ENCODE measurements at regions not wholly inside any gene's neighbourhood (a gene's known extent, or its start where the extent isn't known, plus 50 kb on each side); places are given as distances from the start of the nearest gene placed in this dataset.

DNA sequence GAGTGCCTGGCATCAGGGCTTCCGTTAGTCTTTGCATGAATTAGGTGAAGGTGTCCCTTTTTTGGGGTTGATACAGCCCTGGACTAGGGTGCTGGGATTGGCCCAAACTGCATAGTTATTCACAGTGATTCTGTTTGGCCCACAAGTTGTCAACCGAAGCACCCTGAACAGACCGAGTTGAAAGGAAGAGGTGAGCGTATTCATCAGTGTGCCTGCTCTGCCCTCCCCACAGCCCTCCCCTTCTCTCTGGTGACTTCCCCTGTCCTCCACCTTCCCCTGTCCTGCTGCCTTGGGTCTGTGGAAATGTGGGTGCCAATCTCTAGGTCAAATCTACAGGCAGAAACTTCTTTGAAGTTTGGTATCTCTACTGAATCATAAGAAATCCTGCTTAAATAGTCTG is 330.5 kb downstream of the DYSF start:
- Histone ChIP-seq H3K27ac (ENCODE audit: extremely low read length, insufficient read depth, low read length) (no peak overlapping the region), H3K9me3 (ENCODE audit: low read length) (no peaks in the 10 kb centered on the region), H3K79me2 (ENCODE audit: insufficient read depth, low read length) (no peaks in the 10 kb centered on the region), H3K4me2 (ENCODE audit: low read depth, low read length) (no peak overlapping the region), H3K27me3 (ENCODE audit: control insufficient read depth in 1 of 2, insufficient read depth in 2 of 2, low read length in 2 of 2) (peaks cover 0 to 4% of the 10 kb centered on the region in 2 experiments; a peak in 2 of 5 replicates), H3K4me1 (ENCODE audit: insufficient read depth, low read length) (peaks cover 26% of the 10 kb centered on the region), H3K36me3 (replicated peaks in 1 of 2; ENCODE audit: control insufficient read depth in 1 of 2, insufficient read depth in 2 of 2, low read length in 2 of 2) (no peaks in the 10 kb centered on the region), H2AFZ (ENCODE audit: low read length) (no peak overlapping the region), H4K20me1 (ENCODE audit: insufficient read depth, low read length) (no peaks in the 10 kb centered on the region), H3K9ac (ENCODE audit: insufficient read depth, low read depth, low read length) (no peak overlapping the region), H3K4me3 (replicated peaks in 1 of 3; ENCODE audit: insufficient read depth in 1 of 3, low read depth in 2 of 3, low read length in 3 of 3) (no peak overlapping the region)
- intact Hi-C loops (cut with micrococcal nuclease; ENCODE audit: unreplicated experiment): no loop called here
- no peak for FAIRE-seq
- DNase-seq (ENCODE audit: low spot score): no peak
- in situ Hi-C loops (cut with HindIII; ENCODE audit: extremely low pct_ligation_motif_present, low pct_unique_long_range_greater_than_20kb): no loop called here
- WGBS (ENCODE audit: low lambda C conversion rate): 65% methylated on average over 4 of the region's 4 CpGs
- ATAC-seq: no peak
- ChIA-PET POLR2A (no interaction called here), CTCF (ENCODE audit: low intra/inter-chr PET ratio, low total read pairs) (no interaction called here)
- TF ChIP-seq, protein P1, sequence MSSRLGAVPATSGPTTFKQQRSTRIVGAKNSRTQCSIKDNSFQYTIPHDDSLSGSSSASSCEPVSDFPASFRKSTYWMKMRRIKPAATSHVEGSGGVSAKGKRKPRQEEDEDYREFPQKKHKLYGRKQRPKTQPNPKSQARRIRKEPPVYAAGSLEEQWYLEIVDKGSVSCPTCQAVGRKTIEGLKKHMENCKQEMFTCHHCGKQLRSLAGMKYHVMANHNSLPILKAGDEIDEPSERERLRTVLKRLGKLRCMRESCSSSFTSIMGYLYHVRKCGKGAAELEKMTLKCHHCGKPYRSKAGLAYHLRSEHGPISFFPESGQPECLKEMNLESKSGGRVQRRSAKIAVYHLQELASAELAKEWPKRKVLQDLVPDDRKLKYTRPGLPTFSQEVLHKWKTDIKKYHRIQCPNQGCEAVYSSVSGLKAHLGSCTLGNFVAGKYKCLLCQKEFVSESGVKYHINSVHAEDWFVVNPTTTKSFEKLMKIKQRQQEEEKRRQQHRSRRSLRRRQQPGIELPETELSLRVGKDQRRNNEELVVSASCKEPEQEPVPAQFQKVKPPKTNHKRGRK (CRISPR knock-in tag; IDR thresholded peaks at IDR 0.05): no peak
- no peak for TF ChIP-seq ZNF510 (CRISPR knock-in tag; IDR thresholded peaks at IDR 0.05; ENCODE audit: low read depth)
- no peak for TF ChIP-seq ZEB1 (IDR thresholded peaks at IDR 0.05; ENCODE audit: insufficient replicate concordance, low read depth)
- TF ChIP-seq NFRKB (IDR thresholded peaks at IDR 0.05): no peak
- no peak for TF ChIP-seq TRIM24 (CRISPR knock-in tag; IDR thresholded peaks at IDR 0.05)
- TF ChIP-seq ZSCAN30 (CRISPR knock-in tag; IDR thresholded peaks at IDR 0.05): no peak
- no peak for TF ChIP-seq MXI1 (IDR thresholded peaks at IDR 0.05; ENCODE audit: borderline replicate concordance, low read depth, low read length)
- TF ChIP-seq HDAC6 (IDR thresholded peaks at IDR 0.05; ENCODE audit: low read depth, low read length): no peak
- no TSS peak for BruUV-seq (replicated peaks)

DNA sequence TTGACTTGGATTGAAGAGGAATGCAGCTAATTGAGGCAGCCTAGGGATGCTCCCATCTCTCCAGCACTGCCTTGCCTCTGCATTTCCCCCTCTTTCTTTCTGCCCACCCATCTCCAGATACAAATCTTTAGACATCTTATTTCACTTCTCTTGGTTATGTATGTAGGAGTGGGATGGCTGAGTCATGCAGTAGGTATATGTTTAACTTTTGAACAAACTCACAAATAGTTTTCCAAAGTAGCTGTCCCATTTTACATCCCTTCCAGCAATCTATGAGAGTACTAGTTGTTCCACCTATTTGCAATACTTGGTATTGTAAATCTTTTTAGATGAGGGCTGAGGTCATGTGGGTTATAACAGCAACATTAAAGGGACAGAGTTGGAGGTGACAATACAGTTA is 329.9 kb downstream of the DYSF start:
- POLR2A ChIA-PET: no interaction called here
- FAIRE-seq: no peak
- in situ Hi-C loops (cut with HindIII; ENCODE audit: extremely low pct_ligation_motif_present, low pct_unique_long_range_greater_than_20kb): no loop called here
- TF ChIP-seq, protein P2, sequence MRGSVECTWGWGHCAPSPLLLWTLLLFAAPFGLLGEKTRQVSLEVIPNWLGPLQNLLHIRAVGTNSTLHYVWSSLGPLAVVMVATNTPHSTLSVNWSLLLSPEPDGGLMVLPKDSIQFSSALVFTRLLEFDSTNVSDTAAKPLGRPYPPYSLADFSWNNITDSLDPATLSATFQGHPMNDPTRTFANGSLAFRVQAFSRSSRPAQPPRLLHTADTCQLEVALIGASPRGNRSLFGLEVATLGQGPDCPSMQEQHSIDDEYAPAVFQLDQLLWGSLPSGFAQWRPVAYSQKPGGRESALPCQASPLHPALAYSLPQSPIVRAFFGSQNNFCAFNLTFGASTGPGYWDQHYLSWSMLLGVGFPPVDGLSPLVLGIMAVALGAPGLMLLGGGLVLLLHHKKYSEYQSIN (CRISPR knock-in tag; IDR thresholded peaks at IDR 0.05; ENCODE audit: borderline replicate concordance): no peak
- TF ChIP-seq HDAC1 (CRISPR knock-in tag; IDR thresholded peaks at IDR 0.05) (no peak), POLR2AphosphoS2 (IDR thresholded peaks at IDR 0.05; ENCODE audit: low read depth, low read length) (no peak), LRRFIP1 (CRISPR knock-in tag; conservative IDR thresholded peaks at IDR 0.05) (no peak), IRF1 (CRISPR knock-in tag; IDR thresholded peaks at IDR 0.05; ENCODE audit: low read depth) (no peak), ZNF816 (CRISPR knock-in tag; IDR thresholded peaks at IDR 0.05; ENCODE audit: borderline replicate concordance) (no peak), ZBTB38 (CRISPR knock-in tag; IDR thresholded peaks at IDR 0.05) (no peak)

More for the DNA sequence above, 329.9 kb downstream of the DYSF start:
- no peaks in the 10 kb centered on the region for H4K20me1 ChIP-seq (ENCODE audit: insufficient read depth, low read length)
- no peaks in the 10 kb centered on the region for H3K9me3 ChIP-seq (ENCODE audit: low read length)
- H3K4me3 ChIP-seq (replicated peaks in 1 of 3; ENCODE audit: insufficient read depth in 1 of 3, low read depth in 2 of 3, low read length in 3 of 3): no peak overlapping the region
- H3K36me3 ChIP-seq (replicated peaks in 1 of 2; ENCODE audit: control insufficient read depth in 1 of 2, insufficient read depth in 2 of 2, low read length in 2 of 2): no peaks in the 10 kb centered on the region
- peaks cover 26% of the 10 kb centered on the region for H3K4me1 ChIP-seq (ENCODE audit: insufficient read depth, low read length)
- H3K79me2 ChIP-seq (ENCODE audit: insufficient read depth, low read length): no peaks in the 10 kb centered on the region
- ATAC-seq (no peak), DNase-seq (ENCODE audit: low spot score) (no peak)
- H3K9ac ChIP-seq (ENCODE audit: insufficient read depth, low read depth, low read length): no peak overlapping the region
- intact Hi-C loops (cut with micrococcal nuclease; ENCODE audit: unreplicated experiment): no loop called here
- no peak overlapping the region for H2AFZ ChIP-seq (ENCODE audit: low read length)
- CTCF ChIA-PET (ENCODE audit: low intra/inter-chr PET ratio, low total read pairs): no interaction called here
- H3K4me2 ChIP-seq (ENCODE audit: low read depth, low read length): no peak overlapping the region
- H3K27ac ChIP-seq (ENCODE audit: extremely low read length, insufficient read depth, low read length): no peak overlapping the region
- no TSS peak for BruUV-seq (replicated peaks)
- peaks cover 0 to 4% of the 10 kb centered on the region in 2 experiments; a peak in 3 of 5 replicates for H3K27me3 ChIP-seq (ENCODE audit: control insufficient read depth in 1 of 2, insufficient read depth in 2 of 2, low read length in 2 of 2)

Measured in HepG2 (cell line).